Brain microvascular endothelial cell (primary cell): ENCODE measurements at regions not wholly inside any gene's neighbourhood (a gene's known extent, or its start where the extent isn't known, plus 50 kb on each side); places are given as distances from the start of the nearest gene placed in this dataset.
A peak's percentile ranks its signal among the peaks of the same experiment; 100 is the strongest.

ENCODE experiments used
- DNase-seq: peaks from one replicate; pipeline ENCODE4 v3.0.0-alpha.2; 2020
- H3K27ac ChIP-seq: fragments of 250-450 bp; sonication (Bioruptor Pico); 2 replicates; pipeline ENCODE4 v1.5.1; 2020; ENCODE audit warnings: mild to moderate bottlenecking, moderate library complexity
- H3K27me3 ChIP-seq: fragments of 250-450 bp; sonication (Bioruptor Pico); replicated peaks from 2 replicates; pipeline ENCODE4 v1.5.1; 2020; ENCODE audit warnings: mild to moderate bottlenecking
- H3K36me3 ChIP-seq: fragments of 250-450 bp; sonication (Bioruptor Pico); replicated peaks from 2 replicates; pipeline ENCODE4 v1.5.1; 2020; ENCODE audit warnings: mild to moderate bottlenecking
- H3K4me3 ChIP-seq: 2 replicates; pipeline ENCODE4 v1.5.1; 2011; ENCODE audit warnings: low read depth, mild to moderate bottlenecking, control low read depth, low read length, moderate library complexity
- CTCF ChIP-seq: IDR thresholded peaks from 2 replicates; pipeline ENCODE4 v1.5.1; 2011; ENCODE audit warnings: low read depth, mild to moderate bottlenecking, moderate library complexity, low read length, control low read depth, inconsistent platforms; ENCODE audit errors: missing control alignments
- in situ Hi-C: cut with HindIII; loops from 2 replicates; pipeline ENCODE4 v1.10.0; 2017; ENCODE audit warnings: low sequenced_read_pairs, low pct_ligation_motif_present

- H3K27me3 ChIP-seq = no peaks in the 10 kb centered on the region
- TF ChIP-seq CTCF = no peak
- no peak overlapping the region for H3K4me3 ChIP-seq
- in situ Hi-C loops = no loop called here
- no peak overlapping the region for H3K27ac ChIP-seq
- no peak for DNase-seq
- no peaks in the 10 kb centered on the region for H3K36me3 ChIP-seq
Observed at GRCh38 chr11:95688501-95689222, 100.9 kb downstream of the FAM76B start.

- no peaks in the 10 kb centered on the region for H3K27me3 ChIP-seq
- no peak for DNase-seq
- in situ Hi-C loops = no loop called here
- H3K27ac ChIP-seq = no peak overlapping the region
- no peak overlapping the region for H3K4me3 ChIP-seq
- no peak for TF ChIP-seq CTCF
- H3K36me3 ChIP-seq = no peaks in the 10 kb centered on the region
Observed at GRCh38 chr11:95688015-95688414, 101.6 kb downstream of the FAM76B start.

DNA sequence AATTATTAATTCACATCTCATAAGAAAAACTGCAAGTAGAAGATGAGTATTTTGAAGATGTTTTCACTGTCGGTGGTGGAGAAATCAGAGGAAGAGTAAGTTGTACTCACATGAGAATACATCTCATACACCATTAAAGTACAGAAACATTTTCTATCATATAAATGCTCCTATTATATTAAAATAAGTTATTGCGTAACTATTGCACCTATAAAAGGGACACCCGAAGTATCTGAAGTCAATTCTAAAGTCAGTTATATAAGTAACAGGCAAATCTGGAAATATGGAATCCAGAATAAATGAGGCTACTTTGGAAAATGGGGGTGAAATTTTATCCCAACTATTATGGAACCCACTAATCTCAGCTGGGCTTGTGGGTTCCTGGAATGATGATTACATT lies 103.3 kb downstream of the FAM76B start:
- DNase-seq = no peak
- no peaks in the 10 kb centered on the region for H3K36me3 ChIP-seq
- no peaks in the 10 kb centered on the region for H3K27me3 ChIP-seq
- in situ Hi-C loops = no loop called here
- H3K27ac ChIP-seq = no peak overlapping the region
- H3K4me3 ChIP-seq = no peak overlapping the region
- TF ChIP-seq CTCF = no peak

DNA sequence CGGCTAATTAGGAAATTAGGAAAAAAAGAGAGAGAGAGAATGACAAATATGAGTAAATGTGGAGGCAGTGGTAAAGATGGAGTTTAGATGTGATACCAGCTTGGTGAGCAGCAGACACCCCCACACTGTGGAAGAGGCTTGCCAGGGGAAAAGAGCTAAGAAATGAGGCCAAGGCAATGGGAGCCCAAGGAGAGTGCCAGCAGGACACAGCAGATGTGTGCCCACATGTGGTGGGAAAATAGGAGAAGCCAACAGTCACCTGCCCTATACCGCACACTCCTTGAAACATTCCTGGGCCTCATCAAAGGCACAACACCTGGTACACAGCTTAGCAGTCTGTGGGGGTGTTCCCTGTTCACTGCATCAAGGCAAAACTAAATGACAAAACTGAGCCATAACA lies 104.9 kb downstream of the FAM76B start:
- TF ChIP-seq CTCF = no peak
- no peak for DNase-seq
- in situ Hi-C loops = no loop called here
- Histone ChIP-seq H3K4me3 (no peak overlapping the region), H3K27me3 (no peaks in the 10 kb centered on the region), H3K36me3 (no peaks in the 10 kb centered on the region), H3K27ac (no peak overlapping the region)

GRCh38 chr11:95684170-95684569 lies 105.4 kb downstream of the FAM76B start:
- DNase-seq = no peak
- TF ChIP-seq CTCF = no peak
- in situ Hi-C loops = no loop called here
- H3K27me3 ChIP-seq = no peaks in the 10 kb centered on the region
- H3K36me3 ChIP-seq = no peaks in the 10 kb centered on the region
- H3K4me3 ChIP-seq = no peak overlapping the region
- no peak overlapping the region for H3K27ac ChIP-seq

DNA sequence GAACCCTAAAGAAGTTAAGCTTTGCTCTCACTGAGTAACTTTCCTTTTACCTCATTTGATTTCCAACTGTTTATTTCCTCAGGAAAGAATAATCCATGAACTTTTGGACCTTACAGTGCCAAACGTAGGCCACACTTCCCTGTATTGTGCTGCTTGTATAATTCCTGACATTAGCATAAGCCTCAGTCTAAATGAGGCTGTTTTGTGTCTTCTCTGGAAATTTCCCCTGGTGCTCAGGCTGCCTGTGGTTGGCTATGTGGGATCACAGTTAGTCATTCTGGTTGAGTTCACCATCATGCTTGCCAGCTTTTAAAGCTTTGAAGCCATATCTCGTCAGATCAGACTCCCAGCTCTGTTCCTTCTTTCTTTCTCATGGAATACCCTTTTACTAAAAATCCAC lies 107.0 kb downstream of the FAM76B start:
- no peak overlapping the region for H3K4me3 ChIP-seq
- H3K36me3 ChIP-seq = no peaks in the 10 kb centered on the region
- no peak for TF ChIP-seq CTCF
- in situ Hi-C loops = no loop called here
- DNase-seq = peak; percentile 32
- H3K27ac ChIP-seq = no peak overlapping the region
- H3K27me3 ChIP-seq = no peaks in the 10 kb centered on the region
